SK-N-SH (cell line): ENCODE measurements at regions not wholly inside any gene's neighbourhood (a gene's known extent, or its start where the extent isn't known, plus 50 kb on each side); places are given as distances from the start of the nearest gene placed in this dataset.

Experiments
- CTCF ChIA-PET: fragments of 300-600, 350-600 bp; formaldehyde crosslinking; extraction: SDS; loops from one replicate; lab custom pipeline; 2021; lab: Yijun Ruan, JAX
- POLR2A ChIA-PET: fragments of 350-600 bp; sonication (Branson Sonifier 250); formaldehyde crosslinking; extraction: SDS; loops from one replicate; lab custom pipeline; 2020; ENCODE audit warnings: antibody characterized with exemption, inconsistent platforms; lab: Yijun Ruan, JAX
- DNase-seq: peaks from one replicate; pipeline ENCODE4 v3.0.0; 2012
- H2AFZ ChIP-seq: fragments of 200-600 bp; sonication (generic); 2 replicates; pipeline ENCODE4 v1.8.1; 2016; ENCODE audit warnings: antibody characterized with exemption, mild to moderate bottlenecking, low read depth
- H3F3A ChIP-seq: fragments of 200-600 bp; sonication (generic); replicated peaks from 2 replicates; pipeline ENCODE3; 2016; ENCODE audit warnings: antibody characterized with exemption, mild to moderate bottlenecking; ENCODE audit not compliant: insufficient read depth
- H3K27ac ChIP-seq, 2 experiments: fragments of 200-500 bp in 1 of 2; fragments of 200-600 bp in 1 of 2; sonication (Bioruptor generic) in 1 of 2; sonication (generic), shearing (Covaris generic) in 1 of 2; 2 replicates each; pipeline versions ENCODE4 v1.5.1 to v1.6.1; 2014 to 2016; ENCODE audit warnings: low read depth in 2 of 2, inconsistent platforms in 1 of 2, low read length in 1 of 2, mild to moderate bottlenecking in 1 of 2, mixed read lengths in 1 of 2
- H3K27me3 ChIP-seq: fragments of 200-600 bp; sonication (generic), shearing (Covaris generic); 2 replicates; pipeline ENCODE4 v1.6.1; 2016; ENCODE audit warnings: mixed run types; ENCODE audit not compliant: insufficient read depth
- H3K36me3 ChIP-seq, 2 experiments: fragments of 200-500 bp in 1 of 2; fragments of 200-600 bp in 1 of 2; sonication (Bioruptor generic) in 1 of 2; sonication (generic) in 1 of 2; replicated peaks in 1 of 2; 2 replicates each; pipeline versions ENCODE3 to v1.5.1; 2014 to 2016; ENCODE audit warnings: low read length in 1 of 2, mild to moderate bottlenecking in 1 of 2; ENCODE audit not compliant: insufficient read depth in 2 of 2, control insufficient read depth in 1 of 2
- H3K4me1 ChIP-seq, 2 experiments: fragments of 200-500 bp in 1 of 2; fragments of 200-600 bp in 1 of 2; sonication (Bioruptor generic) in 1 of 2; sonication (generic), shearing (Covaris generic) in 1 of 2; 2 replicates each; pipeline versions ENCODE4 v1.5.1 to v1.6.1; 2014 to 2016; ENCODE audit warnings: low read depth in 1 of 2, low read length in 1 of 2, mixed run types in 1 of 2; ENCODE audit not compliant: insufficient read depth in 2 of 2, control insufficient read depth in 1 of 2
- H3K4me2 ChIP-seq: fragments of 200-600 bp; sonication (generic), shearing (Covaris generic); 2 replicates; pipeline ENCODE4 v1.6.1; 2017; ENCODE audit warnings: mixed run types
- H3K4me3 ChIP-seq, 2 experiments: fragments of 200-500 bp in 1 of 2; fragments of 200-600 bp in 1 of 2; sonication (Bioruptor generic) in 1 of 2; sonication (generic), shearing (Covaris generic) in 1 of 2; 2 replicates each; pipeline versions ENCODE4 v1.5.1 to v1.8.1; 2014 to 2016; ENCODE audit warnings: low read depth in 2 of 2, inconsistent platforms in 1 of 2, low read length in 1 of 2, mild to moderate bottlenecking in 1 of 2, mixed read lengths in 1 of 2, moderate library complexity in 1 of 2
- H3K79me2 ChIP-seq: fragments of 200-600 bp; sonication (generic); 2 replicates; pipeline ENCODE4 v1.8.1; 2017; ENCODE audit warnings: mild to moderate bottlenecking; ENCODE audit not compliant: insufficient read depth
- H3K9ac ChIP-seq: fragments of 200-600 bp; sonication (generic); 2 replicates; pipeline ENCODE4 v1.6.1; 2017; ENCODE audit warnings: mixed run types
- H3K9me2 ChIP-seq: fragments of 200-600 bp; sonication (generic); 2 replicates; pipeline ENCODE4 v1.6.1; 2017; ENCODE audit warnings: mixed run types
- H3K9me3 ChIP-seq: fragments of 200-600 bp; sonication (generic); 2 replicates; pipeline ENCODE4 v1.6.1; 2017; ENCODE audit warnings: mixed run types, mild to moderate bottlenecking, moderate library complexity
- H4K20me1 ChIP-seq: fragments of 200-600 bp; sonication (generic); 2 replicates; pipeline ENCODE4 v1.6.1; 2017; ENCODE audit warnings: mild to moderate bottlenecking, mixed run types; ENCODE audit not compliant: insufficient read depth
- CHD2 ChIP-seq: fragments of 150-350 bp; IDR thresholded peaks from 2 replicates; pipeline ENCODE4 v1.6.1; 2018; ENCODE audit warnings: low read length; ENCODE audit not compliant: partially characterized antibody
- EP300 ChIP-seq, 2 experiments: IDR thresholded peaks; 2 replicates each; pipeline versions ENCODE4 v1.4.0 to v1.6.1; 2012; ENCODE audit warnings: borderline replicate concordance in 1 of 2, low read depth in 1 of 2, low read length in 1 of 2
- FOXJ3 ChIP-seq: sonication (generic); formaldehyde crosslinking; IDR thresholded peaks from 2 replicates; pipeline ENCODE4 v1.5.1; 2020; ENCODE audit warnings: mild to moderate bottlenecking, missing genetic modification reagents
- FOXM1 ChIP-seq: IDR thresholded peaks from 2 replicates; pipeline ENCODE4 v1.4.0; 2012; ENCODE audit warnings: low read depth, mild to moderate bottlenecking
- GABPA ChIP-seq: IDR thresholded peaks from 2 replicates; pipeline ENCODE4 v1.4.0; 2012; ENCODE audit warnings: low read depth, mild to moderate bottlenecking
- GATA2 ChIP-seq: sonication (generic); formaldehyde crosslinking; IDR thresholded peaks from 2 replicates; pipeline ENCODE4 v1.5.0; 2020; ENCODE audit warnings: mild to moderate bottlenecking, missing genetic modification reagents
- IRF3 ChIP-seq: fragments of 150-350 bp; IDR thresholded peaks from 2 replicates; pipeline ENCODE4 v1.6.1; 2016; ENCODE audit warnings: mild to moderate bottlenecking, low read depth, low read length
- MXI1 ChIP-seq: IDR thresholded peaks from 2 replicates; pipeline ENCODE4 v1.6.1; 2012; ENCODE audit warnings: mild to moderate bottlenecking, low read depth, low read length, improper control_type of control experiment
- NFIC ChIP-seq: IDR thresholded peaks from 2 replicates; pipeline ENCODE4 v1.4.0; 2012; ENCODE audit warnings: borderline replicate concordance
- NRF1 ChIP-seq: IDR thresholded peaks from 2 replicates; pipeline ENCODE4 v1.6.1; 2012; ENCODE audit warnings: low read depth, mild to moderate bottlenecking, low read length
- POLR2AphosphoS5 ChIP-seq: IDR thresholded peaks from 2 replicates; pipeline ENCODE4 v1.6.1; 2012; ENCODE audit warnings: low read depth, low read length
- RAD21 ChIP-seq: IDR thresholded peaks from 2 replicates; pipeline ENCODE4 v1.6.1; 2012; ENCODE audit warnings: mild to moderate bottlenecking, low read length
- RXRA ChIP-seq: IDR thresholded peaks from 2 replicates; pipeline ENCODE4 v1.4.0; 2012; ENCODE audit warnings: low read depth, mild to moderate bottlenecking, borderline replicate concordance
- SIN3A ChIP-seq: IDR thresholded peaks from 2 replicates; pipeline ENCODE4 v1.6.1; 2012; ENCODE audit warnings: low read depth, mild to moderate bottlenecking, low read length, moderate library complexity, borderline replicate concordance
- SMC3 ChIP-seq: IDR thresholded peaks from 2 replicates; pipeline ENCODE4 v1.6.1; 2012; ENCODE audit warnings: low read depth, low read length, improper control_type of control experiment
- TEAD4 ChIP-seq: IDR thresholded peaks from 2 replicates; pipeline ENCODE4 v1.4.0; 2012; ENCODE audit warnings: mild to moderate bottlenecking, borderline replicate concordance; ENCODE audit not compliant: insufficient read depth
- ZBTB33 ChIP-seq: IDR thresholded peaks from 2 replicates; pipeline ENCODE4 v1.4.0; 2012; ENCODE audit warnings: low read depth, borderline replicate concordance
- WGBS: methylation state at CpG from one replicate; pipeline ENCODE4 v1.1.6; 2017; ENCODE audit warnings: low lambda C conversion rate; 5-methylcytosine and 5-hydroxymethylcytosine counted together
- TF ChIP-seq, protein P1 (sequence below): fragments of 150-350 bp; IDR thresholded peaks from 2 replicates; pipeline ENCODE4 v1.6.1; 2017; ENCODE audit warnings: antibody characterized with exemption, low read length, low read depth, borderline replicate concordance
- TF ChIP-seq, protein P2 (sequence below): fragments of 200-600 bp; sonication (generic); IDR thresholded peaks from 2 replicates; pipeline ENCODE4 v1.6.1; 2017; ENCODE audit warnings: antibody characterized with exemption, mild to moderate bottlenecking, moderate library complexity
- TF ChIP-seq, protein P3 (sequence below): IDR thresholded peaks from 2 replicates; pipeline ENCODE4 v1.6.1; 2012; ENCODE audit warnings: mild to moderate bottlenecking, low read depth, low read length, moderate library complexity

GRCh38 chr2:22901471-22902179 is 483.4 kb upstream of the KLHL29 start:
- Histone ChIP-seq H3K4me1 (no peaks in the 10 kb centered on the region; a peak in 2 of 4 replicates), H3K4me3 (no peak overlapping the region), H3K9me2 (0 out of 2 replicates have a peak, but pooled peaks cover 4% of the 10 kb centered on the region), H2AFZ (no peak overlapping the region), H4K20me1 (no peaks in the 10 kb centered on the region), H3K27me3 (no peaks in the 10 kb centered on the region), H3K9ac (no peak overlapping the region), H3K27ac (no peak overlapping the region), H3K36me3 (no peaks in the 10 kb centered on the region), H3K79me2 (no peaks in the 10 kb centered on the region), H3K4me2 (no peak overlapping the region), H3F3A (no peaks in the 10 kb centered on the region), H3K9me3 (no peaks in the 10 kb centered on the region)
- no peak for DNase-seq
- POLR2A ChIA-PET: no interaction called here
- WGBS: 30% methylated on average over 9 of the region's 9 CpGs
- CTCF ChIA-PET: interaction anchor here (2.0 kb wide), 1 partner anchor 9 kb away, joined by 5 read pairs; no protein-coding TSS in a partner anchor
- TF ChIP-seq SMC3 (no peak), SIN3A (no peak), MXI1 (no peak), RXRA (no peak), IRF3 (no peak), NRF1 (no peak), TEAD4 (no peak), POLR2AphosphoS5 (no peak), GABPA (no peak), NFIC (no peak), ZBTB33 (no peak), RAD21 (no peak), GATA2 (CRISPR knock-in tag) (no peak), CHD2 (no peak), FOXJ3 (no peak), FOXM1 (no peak), EP300 (IDR thresholded peaks at IDR 0.05; ENCODE audit: borderline replicate concordance in 1 of 2, low read depth in 1 of 2, low read length in 1 of 2) (no peak)
- TF ChIP-seq, protein P1, sequence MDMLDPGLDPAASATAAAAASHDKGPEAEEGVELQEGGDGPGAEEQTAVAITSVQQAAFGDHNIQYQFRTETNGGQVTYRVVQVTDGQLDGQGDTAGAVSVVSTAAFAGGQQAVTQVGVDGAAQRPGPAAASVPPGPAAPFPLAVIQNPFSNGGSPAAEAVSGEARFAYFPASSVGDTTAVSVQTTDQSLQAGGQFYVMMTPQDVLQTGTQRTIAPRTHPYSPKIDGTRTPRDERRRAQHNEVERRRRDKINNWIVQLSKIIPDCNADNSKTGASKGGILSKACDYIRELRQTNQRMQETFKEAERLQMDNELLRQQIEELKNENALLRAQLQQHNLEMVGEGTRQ: no peak
- TF ChIP-seq, protein P2, sequence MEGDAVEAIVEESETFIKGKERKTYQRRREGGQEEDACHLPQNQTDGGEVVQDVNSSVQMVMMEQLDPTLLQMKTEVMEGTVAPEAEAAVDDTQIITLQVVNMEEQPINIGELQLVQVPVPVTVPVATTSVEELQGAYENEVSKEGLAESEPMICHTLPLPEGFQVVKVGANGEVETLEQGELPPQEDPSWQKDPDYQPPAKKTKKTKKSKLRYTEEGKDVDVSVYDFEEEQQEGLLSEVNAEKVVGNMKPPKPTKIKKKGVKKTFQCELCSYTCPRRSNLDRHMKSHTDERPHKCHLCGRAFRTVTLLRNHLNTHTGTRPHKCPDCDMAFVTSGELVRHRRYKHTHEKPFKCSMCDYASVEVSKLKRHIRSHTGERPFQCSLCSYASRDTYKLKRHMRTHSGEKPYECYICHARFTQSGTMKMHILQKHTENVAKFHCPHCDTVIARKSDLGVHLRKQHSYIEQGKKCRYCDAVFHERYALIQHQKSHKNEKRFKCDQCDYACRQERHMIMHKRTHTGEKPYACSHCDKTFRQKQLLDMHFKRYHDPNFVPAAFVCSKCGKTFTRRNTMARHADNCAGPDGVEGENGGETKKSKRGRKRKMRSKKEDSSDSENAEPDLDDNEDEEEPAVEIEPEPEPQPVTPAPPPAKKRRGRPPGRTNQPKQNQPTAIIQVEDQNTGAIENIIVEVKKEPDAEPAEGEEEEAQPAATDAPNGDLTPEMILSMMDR: no peak
- TF ChIP-seq, protein P3, sequence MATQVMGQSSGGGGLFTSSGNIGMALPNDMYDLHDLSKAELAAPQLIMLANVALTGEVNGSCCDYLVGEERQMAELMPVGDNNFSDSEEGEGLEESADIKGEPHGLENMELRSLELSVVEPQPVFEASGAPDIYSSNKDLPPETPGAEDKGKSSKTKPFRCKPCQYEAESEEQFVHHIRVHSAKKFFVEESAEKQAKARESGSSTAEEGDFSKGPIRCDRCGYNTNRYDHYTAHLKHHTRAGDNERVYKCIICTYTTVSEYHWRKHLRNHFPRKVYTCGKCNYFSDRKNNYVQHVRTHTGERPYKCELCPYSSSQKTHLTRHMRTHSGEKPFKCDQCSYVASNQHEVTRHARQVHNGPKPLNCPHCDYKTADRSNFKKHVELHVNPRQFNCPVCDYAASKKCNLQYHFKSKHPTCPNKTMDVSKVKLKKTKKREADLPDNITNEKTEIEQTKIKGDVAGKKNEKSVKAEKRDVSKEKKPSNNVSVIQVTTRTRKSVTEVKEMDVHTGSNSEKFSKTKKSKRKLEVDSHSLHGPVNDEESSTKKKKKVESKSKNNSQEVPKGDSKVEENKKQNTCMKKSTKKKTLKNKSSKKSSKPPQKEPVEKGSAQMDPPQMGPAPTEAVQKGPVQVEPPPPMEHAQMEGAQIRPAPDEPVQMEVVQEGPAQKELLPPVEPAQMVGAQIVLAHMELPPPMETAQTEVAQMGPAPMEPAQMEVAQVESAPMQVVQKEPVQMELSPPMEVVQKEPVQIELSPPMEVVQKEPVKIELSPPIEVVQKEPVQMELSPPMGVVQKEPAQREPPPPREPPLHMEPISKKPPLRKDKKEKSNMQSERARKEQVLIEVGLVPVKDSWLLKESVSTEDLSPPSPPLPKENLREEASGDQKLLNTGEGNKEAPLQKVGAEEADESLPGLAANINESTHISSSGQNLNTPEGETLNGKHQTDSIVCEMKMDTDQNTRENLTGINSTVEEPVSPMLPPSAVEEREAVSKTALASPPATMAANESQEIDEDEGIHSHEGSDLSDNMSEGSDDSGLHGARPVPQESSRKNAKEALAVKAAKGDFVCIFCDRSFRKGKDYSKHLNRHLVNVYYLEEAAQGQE: no peak
